ENCODE measurements at regions not wholly inside any gene's neighbourhood (a gene's known extent, or its start where the extent isn't known, plus 50 kb on each side); places are given as distances from the start of the nearest gene placed in this dataset.

GRCh38 chr2:144796164-144796563 is 276.2 kb upstream of the ZEB2 start:
- TF ChIP-seq CTCF (IDR thresholded peaks at IDR 0.05) (no peak), EP300 (IDR thresholded peaks at IDR 0.05) (no peak), POLR2A (IDR thresholded peaks at IDR 0.05) (no peak)

All from sigmoid colon (tissue), 4 donors.